Naive thymus-derived CD4-positive, alpha-beta T cell (primary cell): ENCODE measurements at regions not wholly inside any gene's neighbourhood (a gene's known extent, or its start where the extent isn't known, plus 50 kb on each side); places are given as distances from the start of the nearest gene placed in this dataset.

Experiments
- ATAC-seq: fragments of 150-1000 bp; cut with Tn5 transposase; 2 replicates; pipeline ENCODE4 v1.10.0; 2021; ENCODE audit warnings: mild to moderate bottlenecking, moderate library complexity
- CTCF ChIA-PET: fragments of 350-600 bp; sonication (Branson Sonifier 250); formaldehyde crosslinking; loops from one replicate; lab custom pipeline; 2021; ENCODE audit warnings: antibody characterized with exemption; lab: Charles Lee
- POLR2A ChIA-PET: fragments of 350-600 bp; sonication (Branson Sonifier 250); formaldehyde crosslinking; loops from one replicate; lab custom pipeline; 2021; ENCODE audit warnings: antibody characterized with exemption, inconsistent platforms; lab: Charles Lee
- DNase-seq, 9 donors: peaks; one replicate each; pipeline versions ENCODE4 v3.0.0 to v3.0.0-alpha.2; 2020 to 2022; ENCODE audit warnings: mixed read lengths in 1 of 9
- H3K27ac ChIP-seq: one replicate; pipeline ENCODE4 v1.7.0; 2013; ENCODE audit warnings: mild to moderate bottlenecking, low read depth, low read length, moderate library complexity
- H3K27me3 ChIP-seq, 2 donors: one replicate each; pipeline ENCODE4 v1.7.0; 2013; ENCODE audit warnings: low read length in 2 of 2, mild to moderate bottlenecking in 2 of 2, moderate library complexity in 2 of 2; ENCODE audit not compliant: control insufficient read depth in 2 of 2, insufficient read depth in 2 of 2
- H3K36me3 ChIP-seq, 3 experiments: 1 replicate in 2 of 3; 2 replicates in 1 of 3; pipeline ENCODE4 v1.7.0; 2013; ENCODE audit warnings: low read length in 3 of 3, mild to moderate bottlenecking in 3 of 3, moderate library complexity in 1 of 3; ENCODE audit not compliant: insufficient read depth in 3 of 3, control insufficient read depth in 2 of 3
- H3K4me1 ChIP-seq, 2 donors: one replicate each; pipeline ENCODE4 v1.7.0; 2013; ENCODE audit warnings: low read length in 2 of 2, mild to moderate bottlenecking in 2 of 2, moderate library complexity in 1 of 2; ENCODE audit not compliant: control insufficient read depth in 2 of 2, insufficient read depth in 2 of 2
- H3K4me3 ChIP-seq: 2 replicates; pipeline ENCODE4 v1.7.0; 2013; ENCODE audit warnings: mild to moderate bottlenecking, low read length
- H3K9me3 ChIP-seq, 3 experiments: 1 replicate in 2 of 3; 2 replicates in 1 of 3; pipeline ENCODE4 v1.7.0; 2013; ENCODE audit warnings: low read length in 3 of 3; ENCODE audit not compliant: control insufficient read depth in 2 of 3
- H3K27ac Mint-ChIP-seq, 9 donors: one replicate each; pipeline ENCODE4 v1.8.0; 2020 to 2022; ENCODE audit warnings: mixed read lengths in 9 of 9, mild to moderate bottlenecking in 8 of 9, moderate library complexity in 5 of 9, inconsistent platforms in 2 of 9
- H3K27me3 Mint-ChIP-seq, 5 donors: one replicate each; pipeline ENCODE4 v1.8.0; 2021 to 2022; ENCODE audit warnings: mixed read lengths in 5 of 5, mild to moderate bottlenecking in 1 of 5
- H3K36me3 Mint-ChIP-seq, 5 donors: one replicate each; pipeline ENCODE4 v1.8.0; 2020 to 2022; ENCODE audit warnings: mixed read lengths in 5 of 5, mild to moderate bottlenecking in 3 of 5, inconsistent platforms in 1 of 5
- H3K4me1 Mint-ChIP-seq, 7 donors: one replicate each; pipeline ENCODE4 v1.8.0; 2020 to 2022; ENCODE audit warnings: mixed read lengths in 7 of 7, mild to moderate bottlenecking in 3 of 7, inconsistent platforms in 1 of 7
- H3K4me3 Mint-ChIP-seq, 10 donors: one replicate each; pipeline ENCODE4 v1.8.0; 2020 to 2022; ENCODE audit warnings: mild to moderate bottlenecking in 10 of 10, mixed read lengths in 10 of 10, moderate library complexity in 6 of 10, inconsistent platforms in 2 of 10
- H3K9me3 Mint-ChIP-seq, 11 donors: one replicate each; pipeline ENCODE4 v1.8.0; 2020 to 2022; ENCODE audit warnings: mixed read lengths in 11 of 11, mild to moderate bottlenecking in 4 of 11, inconsistent platforms in 1 of 11, moderate library complexity in 1 of 11
- intact Hi-C, 2 donors: fragments of 100-400 bp; cut with micrococcal nuclease; formaldehyde crosslinking; loops; one replicate each; pipeline ENCODE4 v1.15.1; 2023

DNA sequence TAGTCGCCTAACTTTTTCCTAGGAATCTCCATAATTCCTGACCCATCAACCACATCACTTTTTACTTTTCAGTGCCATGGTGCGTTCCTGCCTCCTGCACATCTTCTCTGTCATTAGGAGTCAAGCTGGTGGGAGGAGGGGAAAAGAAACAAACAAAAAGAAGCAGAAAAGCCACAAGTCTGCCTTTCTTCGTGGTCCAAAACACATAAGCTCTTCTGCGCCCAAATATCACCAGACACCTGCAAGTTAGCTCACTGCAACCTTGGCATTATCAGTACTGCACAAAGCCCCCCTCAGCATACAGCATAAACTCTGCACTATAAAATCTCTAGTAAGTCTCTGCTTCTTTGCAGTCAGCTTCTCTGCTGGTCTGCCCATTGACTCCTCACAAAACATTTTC is 295.3 kb downstream of the HS3ST3B1 start:
- intact Hi-C loops, result no loop called here
- H3K4me3 ChIP-seq, result no peak overlapping the region
- H3K9me3 Mint-ChIP-seq, result peaks cover 0 to 13% (median 3%) of the 10 kb centered on the region in 11 donors
- H3K4me1 ChIP-seq, result no peaks in the 10 kb centered on the region
- H3K27me3 ChIP-seq, result no peaks in the 10 kb centered on the region
- peak overlapping the region in 1 of 9 donors; percentile 23 for H3K27ac Mint-ChIP-seq
- no peaks in the 10 kb centered on the region for H3K36me3 ChIP-seq
- no peak for DNase-seq
- ChIA-PET CTCF (interaction anchor here (0.8 kb wide), 1 partner anchor 221 kb away, joined by 3 read pairs; no protein-coding TSS in a partner anchor), POLR2A (interaction anchor here (0.9 kb wide), 1 partner anchor 294 kb away, joined by 4 read pairs; no protein-coding TSS in a partner anchor)
- peaks cover 0 to 8% (median 5%) of the 10 kb centered on the region in 5 donors for H3K36me3 Mint-ChIP-seq
- peaks cover 0 to 20% (median 19%) of the 10 kb centered on the region in 7 donors for H3K4me1 Mint-ChIP-seq
- ATAC-seq, result no peak
- peak overlapping the region in 1 of 10 donors; percentile 8 for H3K4me3 Mint-ChIP-seq
- no peak overlapping the region for H3K27ac ChIP-seq
- H3K27me3 Mint-ChIP-seq, result peaks cover 5 to 23% (median 11%) of the 10 kb centered on the region in 5 donors
- H3K9me3 ChIP-seq, result no peaks in the 10 kb centered on the region

DNA sequence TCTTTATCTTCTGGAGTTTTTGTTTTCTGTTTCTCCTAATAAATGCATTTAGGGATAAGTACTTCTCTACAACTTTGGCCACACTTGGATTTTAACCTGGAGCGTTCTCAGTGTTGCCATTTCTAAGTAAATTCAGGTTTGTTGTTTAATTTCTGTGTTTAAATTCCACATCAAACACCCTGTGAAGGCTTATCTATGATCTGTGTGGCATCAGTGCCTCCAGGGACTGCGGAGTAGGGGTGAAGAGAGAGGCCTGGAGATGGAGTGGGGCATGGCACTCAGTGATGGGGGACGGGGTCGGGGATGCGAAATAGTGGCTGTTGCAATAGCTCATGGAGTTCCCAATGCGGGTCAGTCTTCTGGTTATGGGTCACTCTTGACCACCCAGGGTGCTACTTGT is 294.8 kb downstream of the HS3ST3B1 start:
- Mint-ChIP-seq H3K9me3 (peaks cover 0 to 12% (median 3%) of the 10 kb centered on the region in 11 donors), H3K36me3 (peaks cover 0 to 8% (median 5%) of the 10 kb centered on the region in 5 donors), H3K4me1 (peaks cover 0 to 20% (median 19%) of the 10 kb centered on the region in 7 donors), H3K27ac (no peak overlapping the region), H3K4me3 (peak overlapping the region in 1 of 10 donors; percentile 5), H3K27me3 (peaks cover 5 to 23% (median 14%) of the 10 kb centered on the region in 5 donors)
- no peak for DNase-seq
- POLR2A ChIA-PET, result interaction anchor here (0.9 kb wide), 1 partner anchor 293 kb away, joined by 4 read pairs; no protein-coding TSS in a partner anchor
- Histone ChIP-seq H3K27me3 (no peaks in the 10 kb centered on the region), H3K4me3 (no peak overlapping the region), H3K4me1 (no peaks in the 10 kb centered on the region), H3K36me3 (no peaks in the 10 kb centered on the region), H3K27ac (no peak overlapping the region), H3K9me3 (no peaks in the 10 kb centered on the region)
- CTCF ChIA-PET, result no interaction called here
- no peak for ATAC-seq
- intact Hi-C loops, result no loop called here

DNA sequence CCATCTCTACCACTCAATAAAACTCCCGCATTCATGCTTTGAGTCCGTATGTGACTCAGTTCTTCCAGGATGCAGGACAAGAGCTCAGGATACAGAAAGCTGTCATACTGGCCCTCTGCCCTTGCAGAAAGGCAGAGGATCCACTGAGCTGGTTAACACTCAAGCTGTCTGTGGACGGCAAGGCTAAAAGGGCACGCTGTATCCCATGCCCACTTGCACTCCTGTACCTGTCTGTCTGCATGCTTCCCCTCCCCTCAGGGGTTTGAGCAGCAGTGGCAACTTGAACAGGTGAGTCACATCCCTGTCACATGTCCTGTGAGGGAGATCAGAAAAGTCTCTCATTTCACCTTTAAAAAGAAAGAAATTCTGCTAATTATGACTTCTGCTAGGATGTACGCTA is 293.8 kb downstream of the HS3ST3B1 start:
- CTCF ChIA-PET, result no interaction called here
- H3K36me3 Mint-ChIP-seq, result peaks cover 0 to 5% (median 0%) of the 10 kb centered on the region in 5 donors

DNA sequence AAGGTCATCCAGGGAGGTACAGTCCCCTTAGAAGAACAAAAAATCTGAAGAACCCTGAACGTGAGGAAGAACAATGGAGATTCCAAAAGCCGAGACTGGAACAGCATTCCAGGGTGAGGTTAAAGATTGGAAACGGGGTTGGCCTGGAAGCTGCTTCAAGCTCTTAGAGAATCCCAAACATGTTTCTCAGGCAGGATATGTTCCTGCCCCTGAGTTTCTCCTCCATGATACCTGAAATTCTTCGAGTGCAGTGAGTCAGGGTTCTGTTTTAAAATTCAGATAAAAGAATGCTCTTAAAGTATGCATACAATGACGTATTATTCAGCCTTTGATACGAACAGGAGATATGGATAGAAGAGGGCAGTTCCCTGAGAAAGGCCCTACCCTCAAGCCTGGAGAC is 293.1 kb downstream of the HS3ST3B1 start:
- POLR2A ChIA-PET, result no interaction called here
- Mint-ChIP-seq H3K9me3 (peaks cover 0 to 3% (median 0%) of the 10 kb centered on the region in 11 donors), H3K27ac (no peak overlapping the region), H3K36me3 (peaks cover 0 to 1% (median 0%) of the 10 kb centered on the region in 5 donors), H3K27me3 (peaks cover 5 to 23% (median 17%) of the 10 kb centered on the region in 5 donors), H3K4me1 (peaks cover 0 to 20% (median 19%) of the 10 kb centered on the region in 7 donors), H3K4me3 (no peak overlapping the region)
- DNase-seq (no peak), ATAC-seq (no peak)
- no peaks in the 10 kb centered on the region for H3K9me3 ChIP-seq
- CTCF ChIA-PET, result no interaction called here
- H3K36me3 ChIP-seq, result no peaks in the 10 kb centered on the region
- no peak overlapping the region for H3K27ac ChIP-seq
- H3K27me3 ChIP-seq, result no peaks in the 10 kb centered on the region
- H3K4me3 ChIP-seq, result no peak overlapping the region
- intact Hi-C loops, result no loop called here
- H3K4me1 ChIP-seq, result no peaks in the 10 kb centered on the region

More for the DNA sequence above, 293.8 kb downstream of the HS3ST3B1 start:
- Histone ChIP-seq H3K4me3 (no peak overlapping the region), H3K27ac (no peak overlapping the region), H3K4me1 (no peaks in the 10 kb centered on the region), H3K9me3 (no peaks in the 10 kb centered on the region), H3K27me3 (no peaks in the 10 kb centered on the region), H3K36me3 (no peaks in the 10 kb centered on the region)
- peaks cover 5 to 23% (median 17%) of the 10 kb centered on the region in 5 donors for H3K27me3 Mint-ChIP-seq
- ATAC-seq (no peak), DNase-seq (no peak)
- peaks cover 0 to 20% (median 19%) of the 10 kb centered on the region in 7 donors for H3K4me1 Mint-ChIP-seq
- peaks cover 0 to 7% (median 0%) of the 10 kb centered on the region in 11 donors for H3K9me3 Mint-ChIP-seq
- POLR2A ChIA-PET, result no interaction called here
- H3K4me3 Mint-ChIP-seq, result peak overlapping the region in 2 of 10 donors; percentile 5 to 12
- H3K27ac Mint-ChIP-seq, result no peak overlapping the region
- intact Hi-C loops, result no loop called here

DNA sequence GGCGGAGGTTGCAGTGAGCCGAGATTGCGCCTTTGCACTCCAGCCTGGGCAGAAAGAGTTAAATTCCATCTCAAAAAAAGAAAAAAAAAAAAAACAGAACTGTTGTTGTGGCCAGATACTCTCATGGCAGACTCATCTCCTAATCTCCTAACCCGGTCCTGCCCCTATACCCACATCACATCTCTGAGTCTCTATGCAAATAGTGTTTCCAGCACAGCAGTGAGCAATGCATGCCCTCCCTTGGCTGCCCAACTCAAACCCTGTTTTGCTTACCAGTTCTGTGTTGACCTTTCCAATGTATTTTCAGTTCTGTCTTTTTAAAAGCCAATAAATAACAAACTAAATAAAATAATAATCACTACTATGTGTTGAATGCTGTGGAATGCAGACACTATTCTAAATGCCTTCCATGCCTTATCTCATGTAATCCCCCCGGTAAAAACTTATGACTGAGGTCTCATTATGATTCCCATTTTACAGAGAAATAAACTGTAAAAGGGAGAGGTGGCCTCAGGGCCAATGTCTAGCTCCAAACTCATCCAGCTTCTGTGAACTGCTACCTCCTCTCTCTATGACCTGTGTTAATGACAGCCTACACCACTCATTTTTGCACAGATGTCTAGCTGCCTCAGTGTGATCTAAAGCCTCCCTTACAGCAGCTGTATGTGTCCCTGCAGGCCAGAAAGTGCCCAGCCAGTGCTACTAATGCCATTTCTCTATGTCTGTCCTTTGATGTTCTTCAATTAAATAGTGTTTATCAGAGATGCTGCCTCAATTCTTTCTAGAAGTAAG is 289.8 kb downstream of the HS3ST3B1 start:
- Histone ChIP-seq H3K9me3 (no peaks in the 10 kb centered on the region), H3K36me3 (no peaks in the 10 kb centered on the region), H3K27ac (no peak overlapping the region), H3K4me1 (no peaks in the 10 kb centered on the region), H3K27me3 (no peaks in the 10 kb centered on the region), H3K4me3 (no peak overlapping the region)
- Mint-ChIP-seq H3K36me3 (no peaks in the 10 kb centered on the region), H3K27me3 (peaks cover 0 to 16% (median 7%) of the 10 kb centered on the region in 5 donors), H3K9me3 (peaks cover 0 to 2% (median 0%) of the 10 kb centered on the region in 11 donors), H3K4me1 (peaks cover 0 to 11% (median 9%) of the 10 kb centered on the region in 7 donors), H3K27ac (no peak overlapping the region), H3K4me3 (no peak overlapping the region)
- DNase-seq (no peak), ATAC-seq (no peak)
- CTCF ChIA-PET, result no interaction called here
- POLR2A ChIA-PET, result no interaction called here
- intact Hi-C loops, result no loop called here

DNA sequence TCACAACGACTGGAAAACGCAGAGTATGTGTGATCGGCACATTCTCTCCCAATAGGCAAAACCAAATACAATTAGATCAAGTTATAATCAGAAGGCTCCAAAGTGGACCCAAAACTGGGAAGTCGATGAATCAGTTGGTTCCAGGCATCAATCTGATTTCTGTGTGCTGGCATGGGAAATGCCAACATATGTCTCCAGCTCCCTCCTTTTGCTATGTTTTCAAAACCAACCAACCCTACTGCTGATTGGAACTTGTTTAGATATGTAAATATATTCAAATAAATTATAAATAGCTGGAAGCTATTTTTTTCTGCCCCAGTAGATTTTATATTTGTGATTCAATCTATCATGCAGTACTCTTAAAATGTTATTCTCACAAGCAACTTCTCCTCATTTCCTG is 284.2 kb downstream of the HS3ST3B1 start:
- H3K27ac ChIP-seq, result no peak overlapping the region
- intact Hi-C loops, result no loop called here
- DNase-seq (no peak), ATAC-seq (no peak)
- H3K27me3 Mint-ChIP-seq, result peaks cover 0 to 3% (median 0%) of the 10 kb centered on the region in 5 donors
- no peaks in the 10 kb centered on the region for H3K9me3 ChIP-seq
- no peaks in the 10 kb centered on the region for H3K9me3 Mint-ChIP-seq
- no peaks in the 10 kb centered on the region for H3K4me1 ChIP-seq
- H3K27ac Mint-ChIP-seq, result no peak overlapping the region
- no peak overlapping the region for H3K4me3 Mint-ChIP-seq
- ChIA-PET POLR2A (no interaction called here), CTCF (no interaction called here)
- H3K36me3 Mint-ChIP-seq, result peaks cover 0 to 3% (median 0%) of the 10 kb centered on the region in 5 donors
- H3K4me3 ChIP-seq, result no peak overlapping the region
- no peaks in the 10 kb centered on the region for H3K4me1 Mint-ChIP-seq
- no peaks in the 10 kb centered on the region for H3K36me3 ChIP-seq
- H3K27me3 ChIP-seq, result no peaks in the 10 kb centered on the region
